Hepatocyte (in vitro differentiated cells): ENCODE measurements at regions not wholly inside any gene's neighbourhood (a gene's known extent, or its start where the extent isn't known, plus 50 kb on each side); places are given as distances from the start of the nearest gene placed in this dataset.

Experiments
- DNase-seq: peaks from one replicate; pipeline ENCODE4 v3.0.0-alpha.2; 2016; ENCODE audit warnings: low spot score
- H2AFZ ChIP-seq: fragments of 200-600 bp; sonication (generic); 2 replicates; pipeline ENCODE4 v1.6.0; 2016; ENCODE audit warnings: antibody characterized with exemption, mild to moderate bottlenecking
- H3K27ac ChIP-seq: fragments of 200-600 bp; sonication (generic); 2 replicates; pipeline ENCODE4 v1.5.1; 2016; ENCODE audit warnings: mild to moderate bottlenecking
- H3K27me3 ChIP-seq: fragments of 200-600 bp; sonication (generic); 2 replicates; pipeline ENCODE4 v1.6.1; 2016
- H3K36me3 ChIP-seq: fragments of 200-600 bp; sonication (generic); replicated peaks from 2 replicates; pipeline ENCODE4 v1.5.1; 2016; ENCODE audit warnings: low read depth; ENCODE audit not compliant: insufficient read depth
- H3K4me1 ChIP-seq: fragments of 200-600 bp; sonication (generic); 2 replicates; pipeline ENCODE4 v1.5.1; 2016; ENCODE audit warnings: mild to moderate bottlenecking, moderate library complexity; ENCODE audit not compliant: insufficient read depth
- H3K4me2 ChIP-seq: fragments of 200-600 bp; sonication (generic); 2 replicates; pipeline ENCODE4 v1.6.0; 2016
- H3K4me3 ChIP-seq: fragments of 200-600 bp; sonication (generic); 2 replicates; pipeline ENCODE4 v1.5.1; 2016; ENCODE audit warnings: mild to moderate bottlenecking
- H3K79me2 ChIP-seq: fragments of 200-600 bp; sonication (generic); 2 replicates; pipeline ENCODE4 v1.6.0; 2017; ENCODE audit warnings: mild to moderate bottlenecking
- H3K9me2 ChIP-seq: fragments of 200-600 bp; sonication (generic); replicated peaks from 2 replicates; pipeline ENCODE4 v1.6.0; 2017; ENCODE audit warnings: mild to moderate bottlenecking; ENCODE audit not compliant: insufficient read depth
- H3K9me3 ChIP-seq: fragments of 200-600 bp; sonication (generic); 2 replicates; pipeline ENCODE4 v1.5.1; 2016; ENCODE audit warnings: low read depth, mild to moderate bottlenecking
- H4K20me1 ChIP-seq: fragments of 200-600 bp; sonication (generic); 2 replicates; pipeline ENCODE4 v1.6.0; 2016; ENCODE audit warnings: mild to moderate bottlenecking; ENCODE audit not compliant: insufficient read depth, poor library complexity, severe bottlenecking
- CTCF ChIP-seq: fragments of 200-600 bp; sonication (generic); IDR thresholded peaks from 2 replicates; pipeline ENCODE4 v1.5.1; 2016; ENCODE audit warnings: antibody characterized with exemption, mild to moderate bottlenecking; ENCODE audit not compliant: poor library complexity
- EZH2 ChIP-seq: fragments of 200-600 bp; sonication (generic); IDR thresholded peaks from 2 replicates; pipeline ENCODE4 v1.6.1; 2016; ENCODE audit warnings: antibody characterized with exemption, mild to moderate bottlenecking, borderline replicate concordance
- EZH2phosphoT487 ChIP-seq: fragments of 200-600 bp; sonication (generic); IDR thresholded peaks from one replicate; pipeline ENCODE4 v1.6.1; 2018; ENCODE audit warnings: antibody characterized with exemption, mild to moderate bottlenecking, low read depth, moderate library complexity; ENCODE audit not compliant: unreplicated experiment, severe bottlenecking
- WGBS: methylation state at CpG from one replicate; pipeline ENCODE4 v1.1.6; 2016; ENCODE audit warnings: low lambda C conversion rate; ENCODE audit errors: missing lambda C conversion rate; 5-methylcytosine and 5-hydroxymethylcytosine counted together

GRCh38 chr11:128305588-128305987 is 281.8 kb downstream of the ETS1 start:
- H3K79me2 ChIP-seq, result no peaks in the 10 kb centered on the region
- no peaks in the 10 kb centered on the region for H3K27me3 ChIP-seq
- no peak overlapping the region for H2AFZ ChIP-seq
- H3K4me1 ChIP-seq, result no peaks in the 10 kb centered on the region
- H3K9me3 ChIP-seq, result no peaks in the 10 kb centered on the region
- H3K4me3 ChIP-seq, result no peak overlapping the region
- H3K9me2 ChIP-seq, result no peaks in the 10 kb centered on the region
- 100% methylated on average over 1 of the region's 1 CpG for WGBS
- H3K4me2 ChIP-seq, result no peak overlapping the region
- no peak for DNase-seq
- H3K27ac ChIP-seq, result no peak overlapping the region
- H3K36me3 ChIP-seq, result no peaks in the 10 kb centered on the region
- H4K20me1 ChIP-seq, result no peaks in the 10 kb centered on the region
- no peak for TF ChIP-seq EZH2phosphoT487

DNA sequence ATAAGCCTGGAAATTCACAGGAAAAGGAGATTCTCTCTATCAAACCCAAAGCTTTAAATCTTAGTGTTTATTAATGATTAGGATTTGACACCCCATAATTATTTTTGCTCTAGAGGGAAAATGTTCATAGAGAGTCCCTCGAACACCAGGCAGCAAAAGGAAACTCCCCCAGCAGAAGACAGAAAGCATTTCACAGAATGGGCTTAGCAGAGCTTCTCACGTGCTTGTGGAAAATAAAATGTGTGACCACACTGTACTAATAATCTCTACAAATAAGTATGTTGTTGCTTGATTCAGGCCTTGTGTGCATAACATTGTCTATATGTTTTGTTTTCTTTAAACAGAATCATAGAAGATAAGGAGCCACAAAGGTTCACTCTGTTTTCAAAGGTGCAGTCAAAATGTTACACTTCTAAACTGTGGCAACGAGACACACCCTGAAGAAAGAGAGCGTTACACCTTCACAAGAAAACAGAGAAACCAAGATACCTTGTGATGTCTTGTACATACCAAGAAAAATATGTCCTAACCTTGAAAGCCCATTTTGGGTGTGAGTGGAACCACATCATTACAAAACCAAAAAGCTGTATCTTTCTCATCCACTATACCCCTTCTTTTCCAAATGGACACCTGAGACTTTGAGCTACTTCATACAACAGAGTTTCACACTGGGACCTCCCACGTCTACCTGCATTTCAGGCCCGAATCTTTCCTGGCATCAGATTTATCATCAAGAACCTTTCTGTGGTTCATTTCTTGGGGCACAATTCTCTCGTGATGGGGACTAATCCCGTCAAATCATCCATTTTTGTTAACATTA is 282.5 kb downstream of the ETS1 start:
- Histone ChIP-seq H3K27ac (no peak overlapping the region), H3K79me2 (no peaks in the 10 kb centered on the region), H3K27me3 (no peaks in the 10 kb centered on the region), H3K4me3 (no peak overlapping the region), H3K9me3 (no peaks in the 10 kb centered on the region), H3K9me2 (no peaks in the 10 kb centered on the region), H3K36me3 (no peaks in the 10 kb centered on the region), H3K4me1 (peaks cover under 1% of the 10 kb centered on the region), H4K20me1 (no peaks in the 10 kb centered on the region), H3K4me2 (no peak overlapping the region), H2AFZ (no peak overlapping the region)
- DNase-seq, result no peak
- 87% methylated on average over 8 of the region's 8 CpGs for WGBS
- TF ChIP-seq EZH2phosphoT487, result no peak
- TF ChIP-seq CTCF, result no peak

DNA sequence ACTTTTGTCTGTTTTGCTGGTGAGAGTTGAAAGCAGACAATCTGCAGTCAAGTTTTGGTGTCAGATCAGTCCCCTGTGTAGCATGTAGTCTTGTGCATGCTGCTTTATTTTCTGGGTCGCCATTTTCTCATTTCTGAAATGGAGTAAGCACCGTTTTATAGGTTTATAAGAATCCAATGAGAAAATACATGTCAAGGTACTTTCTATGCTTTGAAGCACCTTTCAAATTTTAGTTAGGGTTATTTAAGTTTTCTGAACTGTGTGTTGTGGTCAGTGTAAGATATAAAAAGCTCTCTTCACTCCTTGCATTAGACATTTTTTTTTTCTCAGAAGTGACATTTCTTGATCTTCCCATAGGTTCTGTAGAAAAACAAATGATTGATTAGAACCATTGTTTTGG is 283.2 kb downstream of the ETS1 start:
- WGBS, result 91% methylated on average over 2 of the region's 2 CpGs
- Histone ChIP-seq H3K27ac (no peak overlapping the region), H3K4me2 (no peak overlapping the region)

GRCh38 chr11:128303383-128303782 is 284.0 kb downstream of the ETS1 start:
- H3K27me3 ChIP-seq, result no peaks in the 10 kb centered on the region
- H3K4me2 ChIP-seq, result no peak overlapping the region
- H3K4me3 ChIP-seq, result no peak overlapping the region
- no peak for DNase-seq
- TF ChIP-seq EZH2 (no peak), CTCF (no peak), EZH2phosphoT487 (no peak)
- H3K9me3 ChIP-seq, result no peaks in the 10 kb centered on the region
- 92% methylated on average over 5 of the region's 5 CpGs for WGBS
- no peaks in the 10 kb centered on the region for H3K36me3 ChIP-seq
- no peaks in the 10 kb centered on the region for H4K20me1 ChIP-seq
- H3K79me2 ChIP-seq, result no peaks in the 10 kb centered on the region
- no peaks in the 10 kb centered on the region for H3K9me2 ChIP-seq
- H3K27ac ChIP-seq, result no peak overlapping the region
- H3K4me1 ChIP-seq, result peaks cover 12% of the 10 kb centered on the region
- no peak overlapping the region for H2AFZ ChIP-seq

More for the DNA sequence above, 283.2 kb downstream of the ETS1 start:
- Histone ChIP-seq H3K4me3 (no peak overlapping the region), H4K20me1 (no peaks in the 10 kb centered on the region), H2AFZ (no peak overlapping the region), H3K79me2 (no peaks in the 10 kb centered on the region), H3K36me3 (no peaks in the 10 kb centered on the region), H3K9me2 (no peaks in the 10 kb centered on the region), H3K4me1 (peaks cover 5% of the 10 kb centered on the region), H3K9me3 (no peaks in the 10 kb centered on the region), H3K27me3 (no peaks in the 10 kb centered on the region)
- DNase-seq, result no peak
- no peak for TF ChIP-seq EZH2
